CD4-positive, alpha-beta T cell treated with Interleukin-4 for 1 hour (primary cell): ENCODE measurements at regions not wholly inside any gene's neighbourhood (a gene's known extent, or its start where the extent isn't known, plus 50 kb on each side); places are given as distances from the start of the nearest gene placed in this dataset.
"Not testable (repeated sequence)": the region's sequence is repeated elsewhere in the genome, so short reads cannot be mapped to it uniquely, and the experiment has no call there.

Source experiments
- DNase-seq, 2 donors: peaks; one replicate each; pipeline ENCODE4 v3.0.0-alpha.2; 2020 to 2022

GRCh38 chr19:5257155-5258045 lies 83.2 kb downstream of the PTPRS start:
- no peak for DNase-seq

DNA sequence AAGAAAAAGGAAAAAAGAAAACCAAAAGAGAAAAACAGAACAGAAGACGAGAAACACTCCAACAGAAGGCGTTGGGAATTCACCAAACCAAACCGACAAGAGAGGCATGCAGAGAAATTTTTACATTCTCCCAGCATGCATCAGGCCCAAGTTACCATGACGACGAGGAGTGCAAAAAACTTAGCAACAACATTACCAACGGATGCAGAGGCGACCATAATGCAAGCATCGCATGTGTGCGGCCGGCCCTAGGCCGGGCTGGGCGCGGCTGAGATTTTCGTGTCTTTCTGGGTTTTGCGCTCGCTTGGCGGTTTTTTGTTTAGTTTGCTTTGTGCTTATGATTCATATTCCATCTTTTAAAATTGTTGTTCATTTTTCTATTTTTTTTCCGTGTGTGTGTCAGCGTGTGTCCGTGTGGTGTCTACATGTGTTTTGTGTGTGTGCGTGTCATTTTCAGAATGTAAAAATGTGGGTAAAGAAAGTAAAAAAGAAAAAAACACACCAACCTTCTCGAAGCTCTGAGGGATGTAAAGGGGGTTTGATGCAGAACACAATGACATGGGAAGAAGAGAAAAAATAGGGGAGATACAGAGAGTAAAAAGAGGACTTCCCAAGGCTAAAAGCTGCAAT lies 84.9 kb downstream of the PTPRS start:
- no peak for DNase-seq

DNA sequence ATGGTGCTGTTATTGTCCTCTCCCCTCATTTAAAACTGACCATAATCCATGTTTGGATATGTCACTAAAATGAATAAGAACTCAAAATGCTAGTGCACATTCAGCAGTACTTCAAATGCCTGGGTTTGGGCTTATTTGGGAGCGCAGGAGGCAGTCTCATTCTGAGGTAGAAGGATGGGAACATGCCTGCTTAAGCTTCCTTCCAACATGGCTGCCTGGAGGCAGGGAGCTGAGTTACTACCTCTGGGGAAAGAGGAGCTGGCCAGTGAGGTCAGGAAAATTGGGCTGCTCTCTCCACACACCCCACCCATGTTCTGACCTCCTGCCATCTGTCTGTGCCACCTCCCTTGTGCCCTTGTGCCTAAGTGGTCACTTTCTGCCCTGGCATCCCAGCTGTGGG lies 85.7 kb downstream of the PTPRS start:
- DNase-seq, result no peak

- DNase-seq, result no peak
These were observed 86.1 kb downstream of the PTPRS start for GRCh38 chr19:5254543-5254942.

DNA sequence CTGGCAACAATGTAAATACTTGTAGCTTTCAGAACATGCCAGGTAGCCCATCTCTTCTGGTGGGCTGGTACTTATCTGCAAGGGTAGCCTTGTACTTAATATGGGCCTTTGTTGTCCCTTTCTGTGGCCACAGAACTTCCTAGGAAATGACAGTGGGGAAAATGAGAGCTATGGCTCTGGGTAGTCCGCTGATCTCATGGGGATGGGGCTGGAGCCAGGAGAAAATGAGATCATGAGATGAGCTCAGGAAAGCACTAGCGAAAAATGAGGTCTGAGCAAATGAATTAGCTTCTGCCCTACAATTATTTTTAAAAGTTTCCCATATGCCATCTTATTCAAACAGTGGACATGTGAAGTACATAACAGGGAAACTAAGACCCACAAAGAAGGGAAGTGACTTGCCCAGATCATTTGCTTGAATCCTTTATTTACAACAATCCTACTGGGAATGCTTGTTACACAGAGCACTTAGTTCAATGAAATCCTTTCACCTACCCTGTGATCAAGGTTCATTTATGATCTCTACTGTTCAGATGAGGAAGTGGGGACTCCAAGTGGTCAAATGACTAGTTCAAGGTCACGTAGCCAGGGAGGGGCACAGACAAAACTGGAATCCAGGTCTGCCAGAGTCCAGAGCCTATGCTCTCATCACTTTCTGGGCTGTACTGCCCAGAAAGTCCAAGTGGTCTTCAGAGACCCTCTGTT lies 87.1 kb downstream of the PTPRS start:
- DNase-seq, result no peak

DNA sequence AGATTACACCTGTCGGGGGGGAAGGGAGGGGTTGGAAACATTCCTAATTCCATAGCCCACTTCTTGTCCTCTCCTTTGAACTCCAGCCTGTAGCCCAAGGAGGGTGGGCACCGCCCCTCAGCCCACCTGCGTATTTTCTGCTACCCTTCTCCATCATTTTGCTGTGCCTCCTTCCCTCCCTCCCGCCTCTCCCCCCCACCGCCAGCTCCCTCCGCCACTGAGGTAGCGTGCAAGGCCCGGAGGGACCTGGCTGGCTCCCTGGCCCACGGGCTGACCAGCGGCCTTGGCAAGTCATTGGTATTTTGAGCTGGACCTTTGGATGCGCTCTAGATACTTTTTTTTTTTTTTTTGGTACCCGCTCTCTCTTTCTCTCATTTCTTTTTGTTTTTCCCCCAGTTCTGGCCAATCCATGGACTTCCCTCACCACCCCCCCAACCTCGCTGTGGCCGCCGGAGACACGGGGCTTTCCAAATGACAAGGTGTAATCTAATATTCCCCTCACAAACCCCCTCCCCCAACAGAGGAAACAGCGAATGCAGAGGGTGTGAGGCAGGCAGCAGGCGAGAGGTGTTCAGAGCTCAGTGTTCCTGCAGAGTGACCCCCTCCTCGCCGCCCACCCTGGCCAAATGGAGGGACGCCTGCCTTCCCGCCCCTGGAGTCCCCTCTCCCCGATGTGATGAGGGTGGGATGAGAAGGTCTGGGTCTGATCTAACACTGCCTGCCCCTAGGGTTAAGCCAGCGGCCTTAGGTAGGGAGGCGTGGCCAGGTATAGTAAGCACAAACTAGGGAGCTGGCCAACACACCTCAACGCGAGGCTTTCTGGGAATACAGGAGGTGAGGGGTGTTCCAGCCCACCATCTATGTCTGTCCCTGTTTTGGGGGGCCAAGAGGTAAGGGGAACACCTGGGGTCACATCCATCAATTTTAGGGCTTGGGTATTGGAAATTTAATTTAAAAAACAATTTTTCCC lies 89.2 kb downstream of the PTPRS start:
- DNase-seq, result no peak

DNA sequence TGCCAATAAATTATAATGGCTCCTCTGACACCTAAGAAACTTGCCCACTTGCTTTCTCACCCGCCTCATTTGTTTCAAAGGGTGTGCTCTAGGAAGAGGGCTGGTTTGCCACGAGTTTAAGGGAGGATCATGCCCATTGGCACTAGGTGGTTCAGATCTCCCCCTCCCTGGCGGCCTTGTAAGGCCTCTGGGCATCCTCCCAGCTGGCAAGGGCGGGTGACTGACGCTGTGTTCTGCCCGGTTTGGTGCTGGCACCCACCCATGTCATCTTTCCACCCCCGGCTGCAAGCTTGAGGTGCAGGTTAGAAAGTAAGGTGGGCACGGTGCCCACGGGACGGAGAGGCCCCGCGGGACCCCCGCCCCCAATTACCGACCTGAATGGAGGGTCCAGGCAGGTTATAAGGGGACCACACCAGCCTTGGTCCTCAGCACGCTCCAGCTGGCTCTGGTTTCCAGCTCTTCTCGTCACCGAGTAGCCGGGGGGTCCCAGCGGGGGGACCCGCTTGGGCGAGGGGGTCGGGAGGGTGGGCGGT lies 90.4 kb downstream of the PTPRS start:
- no peak for DNase-seq

GRCh38 chr19:5249526-5249925 lies 91.1 kb downstream of the PTPRS start:
- DNase-seq, result no peak

DNA sequence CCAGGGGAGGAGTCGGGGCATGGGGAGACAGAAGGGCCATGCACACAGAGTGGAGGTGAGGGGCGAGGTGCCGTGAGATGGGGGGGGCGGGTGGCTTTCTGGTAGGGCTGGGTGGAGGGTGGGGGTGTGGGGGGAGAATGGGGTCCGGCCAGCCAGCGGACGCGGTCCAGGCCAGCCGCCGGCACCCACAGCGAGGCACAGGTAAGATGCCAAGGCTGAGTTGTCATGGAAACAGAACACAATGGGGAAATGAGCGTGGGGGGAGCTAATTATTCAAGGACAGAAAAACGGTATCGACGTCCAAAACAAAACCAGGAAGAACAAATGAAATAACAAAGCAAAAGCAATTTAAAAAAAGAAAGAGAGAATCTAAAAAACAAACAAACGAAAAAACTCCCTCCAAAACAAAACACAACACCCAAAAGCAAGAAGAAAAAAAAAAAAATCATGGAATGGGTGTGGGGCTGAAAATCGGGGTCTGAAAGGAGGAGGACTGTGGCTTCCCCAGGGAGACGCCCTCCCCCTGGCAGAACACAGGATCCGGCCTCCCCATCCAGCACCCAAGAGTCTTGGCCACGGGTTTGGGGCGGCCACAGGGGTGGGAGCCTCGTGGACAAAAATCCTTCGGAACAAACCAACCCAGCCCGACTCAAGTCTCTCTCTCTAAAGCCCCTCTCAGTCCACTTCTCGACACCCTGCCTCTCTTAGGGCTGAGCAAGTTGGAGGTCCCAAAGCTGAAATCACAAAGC lies 92.5 kb downstream of the PTPRS start:
- no peak for DNase-seq

GRCh38 chr19:5246554-5247155 lies 94.0 kb downstream of the PTPRS start:
- DNase-seq, result no peak

GRCh38 chr19:5245631-5246553 lies 94.7 kb downstream of the PTPRS start:
- no peak for DNase-seq

DNA sequence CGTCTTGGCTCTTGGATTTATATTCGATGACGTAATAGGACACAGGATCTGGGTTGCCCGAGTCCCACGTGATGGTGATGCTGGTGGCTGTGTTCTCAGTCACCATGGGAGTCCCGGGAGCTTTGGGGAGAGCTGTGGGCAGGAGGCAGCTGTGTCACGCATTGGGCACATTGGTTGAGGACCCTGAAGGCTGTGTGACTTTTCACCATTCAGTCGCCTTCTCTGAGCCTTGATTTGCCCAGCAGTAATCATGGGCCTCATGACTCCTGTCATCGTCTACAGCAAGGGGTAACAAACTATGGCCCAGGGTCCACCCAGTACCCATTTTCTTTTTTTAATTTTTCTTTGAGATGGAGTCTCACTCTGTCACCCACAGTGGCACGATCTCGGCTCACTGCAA lies 96.3 kb downstream of the PTPRS start:
- no peak for DNase-seq

GRCh38 chr19:5243878-5244277 lies 96.7 kb downstream of the PTPRS start:
- no peak for DNase-seq

DNA sequence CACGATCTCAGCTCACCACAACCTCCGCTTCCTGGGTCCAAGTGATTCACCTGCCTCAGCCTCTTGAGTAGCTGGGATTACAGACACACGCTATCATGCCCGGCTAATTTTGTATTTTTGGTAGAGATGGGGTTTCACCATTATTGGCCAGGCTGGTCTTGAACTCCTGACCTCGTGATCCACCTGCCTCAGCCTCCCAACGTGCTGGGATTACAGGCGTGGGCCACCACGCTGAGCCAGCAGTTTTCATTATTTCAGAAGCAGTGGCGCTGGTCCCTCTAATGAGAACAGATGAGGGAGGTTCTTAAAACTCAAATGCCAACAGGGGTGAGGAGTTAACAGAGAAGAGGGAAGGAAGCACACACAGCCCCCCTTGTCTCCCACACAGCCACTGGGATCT lies 98.7 kb downstream of the PTPRS start:
- DNase-seq, result not testable (repeated sequence)

DNA sequence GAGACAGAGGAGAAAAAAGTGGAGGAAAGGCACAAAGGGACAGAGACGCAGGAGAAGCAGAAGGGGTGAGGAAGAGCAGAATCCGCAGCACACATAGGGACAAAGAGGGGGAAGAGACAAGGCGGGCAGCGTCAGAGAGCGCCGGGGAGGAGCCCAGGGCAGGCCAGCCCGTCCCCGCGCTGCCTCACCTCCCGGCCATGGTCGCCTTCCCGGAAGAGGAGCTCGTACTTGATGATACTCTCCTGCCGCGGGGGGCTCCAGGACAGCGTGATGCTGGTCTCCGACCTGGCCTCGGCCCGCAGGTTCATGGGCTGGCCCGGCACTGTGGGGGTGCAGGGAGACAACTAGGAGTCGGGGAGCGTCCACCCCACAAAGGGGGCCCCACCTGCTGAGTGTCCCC lies 100.6 kb downstream of the PTPRS start:
- no peak for DNase-seq

DNA sequence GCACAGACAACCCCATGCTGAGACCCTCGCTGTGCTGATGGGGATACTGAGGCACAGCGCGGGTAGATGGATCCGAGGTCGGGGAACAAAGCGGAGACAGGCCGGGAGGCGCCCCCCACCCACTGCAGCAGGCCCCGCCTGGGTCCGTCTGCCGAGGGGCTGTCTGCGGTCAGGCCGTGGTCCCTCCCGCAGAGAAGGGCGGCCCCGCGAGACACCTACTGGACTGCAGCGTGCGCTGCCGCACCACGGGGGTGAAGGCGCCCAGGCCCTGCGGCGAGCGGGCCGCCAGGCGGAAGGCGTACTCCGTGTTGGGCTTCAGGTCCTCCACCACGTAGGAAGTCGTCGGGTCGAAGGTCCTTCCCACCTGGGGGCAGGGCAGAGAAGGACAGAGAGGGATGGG lies 101.9 kb downstream of the PTPRS start:
- no peak for DNase-seq

- no peak for DNase-seq
These were observed 102.6 kb downstream of the PTPRS start for GRCh38 chr19:5237939-5238480.

DNA sequence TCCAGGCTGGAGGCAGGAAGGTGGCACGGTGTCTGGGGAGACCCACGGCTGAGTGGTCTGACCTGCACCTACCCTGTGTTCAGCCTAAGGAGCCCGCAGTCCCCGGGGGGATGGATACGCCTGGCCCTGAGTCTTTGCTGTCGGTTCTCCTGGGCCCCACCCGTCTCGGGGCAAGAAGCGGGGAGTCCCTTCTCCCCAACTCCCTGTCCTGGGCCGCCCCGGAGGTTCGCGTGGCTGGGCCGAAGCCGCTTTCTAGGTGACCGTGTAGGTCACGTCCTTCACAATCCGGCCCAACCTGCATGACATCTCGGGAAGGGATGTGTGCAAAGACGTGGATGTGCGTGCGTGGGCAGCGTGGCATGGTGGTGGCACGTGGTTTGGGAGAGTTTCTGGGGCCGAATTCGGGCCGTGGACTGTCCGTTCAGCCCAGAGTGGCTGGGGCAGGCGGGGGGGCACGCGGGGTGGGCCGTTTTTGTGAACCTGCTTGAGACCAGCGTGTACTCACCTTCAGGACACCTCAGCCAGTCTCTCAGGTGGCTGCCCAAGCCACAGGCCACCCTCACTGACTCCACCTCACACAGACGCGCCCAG lies 103.3 kb downstream of the PTPRS start:
- DNase-seq, result no peak
